Transverse colon (tissue), 4 donors: ENCODE measurements at regions not wholly inside any gene's neighbourhood (a gene's known extent, or its start where the extent isn't known, plus 50 kb on each side); places are given as distances from the start of the nearest gene placed in this dataset.

Experiments used
- DNase-seq: peaks from one replicate; pipeline ENCODE4 v3.0.0-alpha.2; 2019
- H3K27ac ChIP-seq, 4 donors: fragments of 200-600 bp; sonication (generic); 2 replicates each; pipeline ENCODE4 v1.5.1; 2016 to 2018; ENCODE audit warnings: inconsistent platforms in 4 of 4
- H3K27me3 ChIP-seq: fragments of 200-600 bp; sonication (generic); 2 replicates; pipeline ENCODE4 v1.5.1; 2017; ENCODE audit warnings: inconsistent platforms
- H3K36me3 ChIP-seq, 4 donors: fragments of 200-600 bp; sonication (generic); 2 replicates each; pipeline ENCODE4 v1.5.1; 2017 to 2019; ENCODE audit warnings: inconsistent platforms in 4 of 4
- H3K4me1 ChIP-seq, 4 donors: fragments of 200-600 bp; sonication (generic); 2 replicates each; pipeline ENCODE4 v1.5.1; 2017 to 2020; ENCODE audit warnings: inconsistent platforms in 4 of 4
- H3K4me3 ChIP-seq, 4 donors: fragments of 200-600 bp; sonication (generic); 1 replicate in 1 of 4; 2 replicates in 3 of 4; pipeline versions ENCODE4 v1.5.1 to v1.6.1; 2017 to 2019; ENCODE audit warnings: inconsistent platforms in 4 of 4
- H3K9me3 ChIP-seq, 2 donors: fragments of 200-600 bp; sonication (generic); 2 replicates each; pipeline ENCODE4 v1.5.1; 2017 to 2019; ENCODE audit warnings: inconsistent platforms in 2 of 2
- CTCF ChIP-seq, 5 experiments: fragments of 200-600 bp in 3 of 5; fragments of 450-650 bp in 2 of 5; sonication (generic) in 3 of 5; IDR thresholded peaks; 1 replicate in 2 of 5; 2 replicates in 3 of 5; pipeline ENCODE4 v1.5.1; 2016 to 2017; ENCODE audit warnings: antibody characterized with exemption in 5 of 5, inconsistent platforms in 3 of 5, mild to moderate bottlenecking in 2 of 5, moderate library complexity in 1 of 5
- EP300 ChIP-seq: sonication (generic); formaldehyde crosslinking; IDR thresholded peaks from one replicate; pipeline ENCODE4 v1.6.1; 2017; ENCODE audit warnings: antibody characterized with exemption, low read depth
- POLR2A ChIP-seq: fragments of 450-650 bp; IDR thresholded peaks from one replicate; pipeline ENCODE4 v1.6.1; 2016; ENCODE audit warnings: antibody characterized with exemption, mild to moderate bottlenecking, moderate library complexity
- POLR2AphosphoS5 ChIP-seq, 3 donors: sonication (generic); formaldehyde crosslinking; IDR thresholded peaks; one replicate each; pipeline ENCODE4 v1.6.1; 2016; ENCODE audit warnings: antibody characterized with exemption in 3 of 3
- WGBS, 2 donors: methylation state at CpG; one replicate each; pipeline ENCODE4 v1.1.5; 2018; ENCODE audit warnings: low coverage in 1 of 2; 5-methylcytosine and 5-hydroxymethylcytosine counted together
- in situ Hi-C, 4 donors: fragments of 200-750 bp; cut with MboI; loops; one replicate each; pipeline versions ENCODE4 v1.15.0 to v1.15.1; 2017; ENCODE audit warnings: low sequenced_read_pairs in 3 of 4, low pct_ligation_motif_present in 1 of 4, low pct_unique_long_range_greater_than_20kb in 1 of 4
- intact Hi-C: fragments of 100-400 bp; cut with DNase I; formaldehyde crosslinking; loops from one replicate; pipeline ENCODE4 v1.15.1; 2023; ENCODE audit warnings: low total_unique reads

DNA sequence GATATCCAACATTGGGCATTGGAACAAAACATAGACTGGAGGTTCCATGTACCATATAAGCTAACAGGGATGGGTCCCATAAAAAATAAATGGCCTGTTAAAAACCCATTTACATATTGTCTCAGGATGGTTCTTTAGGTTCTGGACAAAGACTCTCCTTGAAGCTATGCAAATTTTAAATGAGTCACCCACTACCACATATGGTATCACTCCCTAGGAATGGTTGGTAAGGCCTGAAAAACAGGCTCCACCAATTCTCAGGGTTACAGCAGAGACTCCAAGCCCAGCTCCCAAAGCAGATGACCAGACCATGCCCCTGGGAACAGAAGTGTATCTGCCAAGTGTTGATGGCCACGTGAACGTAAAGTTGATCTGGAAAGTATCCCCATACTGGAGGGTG lies 190.7 kb upstream of the SPHKAP start:
- no peak overlapping the region for H3K4me3 ChIP-seq
- TF ChIP-seq EP300, result no peak
- TF ChIP-seq CTCF (IDR thresholded peaks at IDR 0.05), result no peak
- TF ChIP-seq POLR2A, result no peak
- no peak for TF ChIP-seq POLR2AphosphoS5 (IDR thresholded peaks at IDR 0.05)
- peaks cover 0 to under 1% (median 0%) of the 10 kb centered on the region in 4 donors for H3K4me1 ChIP-seq
- H3K27ac ChIP-seq, result no peak overlapping the region
- H3K9me3 ChIP-seq, result no peaks in the 10 kb centered on the region
- DNase-seq, result no peak
- no peaks in the 10 kb centered on the region for H3K36me3 ChIP-seq
- intact Hi-C loops, result no loop called here
- H3K27me3 ChIP-seq, result no peaks in the 10 kb centered on the region
- 86% methylated on average over 2 of the region's 2 CpGs; no CpG with 5 or more reads in 1 of the 2 donors for WGBS, 2 donors
- in situ Hi-C loops, result no loop called here

DNA sequence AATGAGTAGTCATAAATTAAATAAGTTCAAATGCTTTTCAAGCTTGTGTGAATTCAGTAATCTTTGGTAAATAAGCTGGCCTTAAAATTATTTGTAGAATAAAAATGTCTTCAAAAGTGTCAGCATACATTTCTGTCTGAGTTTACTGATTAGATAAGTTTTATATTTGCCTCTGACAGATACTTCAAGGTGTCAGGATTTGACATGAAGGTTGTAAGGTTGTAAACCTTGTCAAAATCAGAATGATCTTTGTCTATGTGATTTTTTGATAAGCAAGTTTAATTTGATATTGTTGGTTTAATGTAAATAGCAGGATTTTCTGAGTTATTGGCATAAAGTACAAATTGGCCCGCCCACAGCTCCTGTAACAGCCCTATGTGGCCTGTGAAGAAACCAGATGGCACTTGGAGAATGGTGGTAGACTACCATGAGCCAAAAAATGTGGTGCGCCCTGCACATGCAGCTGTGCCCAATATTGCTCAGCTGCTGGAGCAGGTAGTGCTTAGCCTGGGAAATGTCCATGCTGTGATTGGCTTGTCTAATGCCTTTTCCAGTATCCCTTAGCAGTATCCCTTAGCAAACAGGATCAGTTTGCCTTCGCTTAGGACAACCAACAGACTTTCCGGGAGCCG lies 188.0 kb upstream of the SPHKAP start:
- H3K4me3 ChIP-seq, result no peak overlapping the region
- 85 to 90% methylated on average over 2 to 5 of the region's 5 CpGs for WGBS, 2 donors
- intact Hi-C loops, result no loop called here
- H3K27me3 ChIP-seq, result no peaks in the 10 kb centered on the region
- H3K4me1 ChIP-seq, result no peaks in the 10 kb centered on the region
- no peak for TF ChIP-seq POLR2A
- no peak for TF ChIP-seq EP300
- TF ChIP-seq POLR2AphosphoS5 (IDR thresholded peaks at IDR 0.05), result no peak
- TF ChIP-seq CTCF (IDR thresholded peaks at IDR 0.05), result no peak
- in situ Hi-C loops, result no loop called here
- H3K36me3 ChIP-seq, result no peaks in the 10 kb centered on the region
- H3K9me3 ChIP-seq, result no peaks in the 10 kb centered on the region
- DNase-seq, result no peak
- no peak overlapping the region for H3K27ac ChIP-seq

DNA sequence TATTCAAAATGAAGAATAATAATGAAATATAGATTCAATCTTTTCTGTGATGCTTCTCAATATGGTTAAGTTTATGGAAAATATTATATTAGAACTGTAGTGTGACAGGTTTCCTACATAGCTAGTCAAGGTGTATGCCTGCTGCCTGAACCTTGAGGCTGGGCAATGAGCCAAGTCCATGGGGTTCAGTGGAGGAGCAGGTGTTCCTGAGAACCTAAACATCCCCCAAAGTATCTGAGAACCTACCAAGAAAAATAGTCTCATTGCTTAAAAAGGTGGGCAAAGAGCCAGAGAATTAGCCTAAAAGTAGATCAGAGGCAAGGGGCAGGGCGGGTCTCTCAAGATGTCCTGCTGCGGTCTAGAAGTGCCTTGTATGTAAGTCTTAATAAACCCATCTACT lies 185.9 kb upstream of the SPHKAP start:
- no peak overlapping the region for H3K4me3 ChIP-seq
- TF ChIP-seq POLR2A (no peak), POLR2AphosphoS5 (IDR thresholded peaks at IDR 0.05) (no peak), CTCF (IDR thresholded peaks at IDR 0.05) (no peak), EP300 (no peak)
- H3K9me3 ChIP-seq, result no peaks in the 10 kb centered on the region
- in situ Hi-C loops (no loop called here), intact Hi-C loops (no loop called here)
- no peaks in the 10 kb centered on the region for H3K27me3 ChIP-seq
- H3K27ac ChIP-seq, result no peak overlapping the region
- no peaks in the 10 kb centered on the region for H3K4me1 ChIP-seq
- WGBS, 2 donors, result 84 to 100% methylated on average over 2 of the region's 2 CpGs
- DNase-seq, result no peak
- no peaks in the 10 kb centered on the region for H3K36me3 ChIP-seq

GRCh38 chr2:228359473-228359872 lies 178.0 kb upstream of the SPHKAP start:
- Histone ChIP-seq H3K27ac (no peak overlapping the region), H3K4me1 (no peaks in the 10 kb centered on the region), H3K9me3 (no peaks in the 10 kb centered on the region), H3K36me3 (no peaks in the 10 kb centered on the region), H3K27me3 (no peaks in the 10 kb centered on the region), H3K4me3 (no peak overlapping the region)
- no peak for DNase-seq
- TF ChIP-seq CTCF (IDR thresholded peaks at IDR 0.05) (no peak), POLR2A (no peak), EP300 (no peak), POLR2AphosphoS5 (IDR thresholded peaks at IDR 0.05) (no peak)
- WGBS, 2 donors, result 53 to 70% methylated on average over 1 of the region's 1 CpG
- intact Hi-C loops (no loop called here), in situ Hi-C loops (no loop called here)
